ENCODE measurements at regions not wholly inside any gene's neighbourhood (a gene's known extent, or its start where the extent isn't known, plus 50 kb on each side); places are given as distances from the start of the nearest gene placed in this dataset.

GRCh38 chr15:53354874-53355273, 404.6 kb downstream of the WDR72 start:
- no peak overlapping the region for H3K27ac Mint-ChIP-seq
- H3K9me3 Mint-ChIP-seq: peaks cover 36% of the 10 kb centered on the region
- TF ChIP-seq, protein P1, sequence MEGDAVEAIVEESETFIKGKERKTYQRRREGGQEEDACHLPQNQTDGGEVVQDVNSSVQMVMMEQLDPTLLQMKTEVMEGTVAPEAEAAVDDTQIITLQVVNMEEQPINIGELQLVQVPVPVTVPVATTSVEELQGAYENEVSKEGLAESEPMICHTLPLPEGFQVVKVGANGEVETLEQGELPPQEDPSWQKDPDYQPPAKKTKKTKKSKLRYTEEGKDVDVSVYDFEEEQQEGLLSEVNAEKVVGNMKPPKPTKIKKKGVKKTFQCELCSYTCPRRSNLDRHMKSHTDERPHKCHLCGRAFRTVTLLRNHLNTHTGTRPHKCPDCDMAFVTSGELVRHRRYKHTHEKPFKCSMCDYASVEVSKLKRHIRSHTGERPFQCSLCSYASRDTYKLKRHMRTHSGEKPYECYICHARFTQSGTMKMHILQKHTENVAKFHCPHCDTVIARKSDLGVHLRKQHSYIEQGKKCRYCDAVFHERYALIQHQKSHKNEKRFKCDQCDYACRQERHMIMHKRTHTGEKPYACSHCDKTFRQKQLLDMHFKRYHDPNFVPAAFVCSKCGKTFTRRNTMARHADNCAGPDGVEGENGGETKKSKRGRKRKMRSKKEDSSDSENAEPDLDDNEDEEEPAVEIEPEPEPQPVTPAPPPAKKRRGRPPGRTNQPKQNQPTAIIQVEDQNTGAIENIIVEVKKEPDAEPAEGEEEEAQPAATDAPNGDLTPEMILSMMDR (IDR thresholded peaks at IDR 0.05): no peak
- H3K4me1 Mint-ChIP-seq (ENCODE audit: low read depth): no peaks in the 10 kb centered on the region
- H3K4me3 Mint-ChIP-seq: no peak overlapping the region
- H3K27me3 Mint-ChIP-seq (ENCODE audit: insufficient read depth): no peaks in the 10 kb centered on the region; the same call in 1 of the 2 replicates
- H3K36me3 Mint-ChIP-seq (ENCODE audit: low read depth): peaks cover 5% of the 10 kb centered on the region; the same call in 1 of the 2 replicates
- no peak for DNase-seq

DNA sequence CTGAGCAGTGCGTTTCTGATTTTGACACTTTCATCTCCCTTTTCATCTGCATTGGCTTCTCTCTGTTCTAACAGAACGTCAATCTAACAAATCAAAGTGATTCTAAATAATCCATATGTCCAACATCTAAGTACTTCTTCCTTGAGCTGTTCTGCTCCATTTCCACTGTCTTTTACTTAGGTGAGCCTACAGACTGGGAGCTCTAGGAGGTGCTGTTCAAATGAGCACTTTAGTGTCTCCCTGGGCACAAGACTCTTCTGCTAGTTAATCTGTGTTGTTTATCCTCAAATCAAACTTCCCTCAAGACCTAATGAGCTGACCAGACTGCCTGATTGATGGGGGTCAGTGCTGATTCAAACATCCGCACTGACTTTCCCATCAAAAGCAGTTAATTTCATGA, 408.1 kb downstream of the WDR72 start:
- H3K36me3 Mint-ChIP-seq (ENCODE audit: low read depth): no peaks in the 10 kb centered on the region
- DNase-seq: no peak
- no peaks in the 10 kb centered on the region for H3K4me1 Mint-ChIP-seq (ENCODE audit: low read depth)
- no peaks in the 10 kb centered on the region for H3K27me3 Mint-ChIP-seq (ENCODE audit: insufficient read depth)
- H3K9me3 Mint-ChIP-seq: peaks cover 42% of the 10 kb centered on the region
- H3K27ac Mint-ChIP-seq: no peak overlapping the region
- H3K4me3 Mint-ChIP-seq: no peak overlapping the region
- TF ChIP-seq, protein P1 (IDR thresholded peaks at IDR 0.05): no peak

DNA sequence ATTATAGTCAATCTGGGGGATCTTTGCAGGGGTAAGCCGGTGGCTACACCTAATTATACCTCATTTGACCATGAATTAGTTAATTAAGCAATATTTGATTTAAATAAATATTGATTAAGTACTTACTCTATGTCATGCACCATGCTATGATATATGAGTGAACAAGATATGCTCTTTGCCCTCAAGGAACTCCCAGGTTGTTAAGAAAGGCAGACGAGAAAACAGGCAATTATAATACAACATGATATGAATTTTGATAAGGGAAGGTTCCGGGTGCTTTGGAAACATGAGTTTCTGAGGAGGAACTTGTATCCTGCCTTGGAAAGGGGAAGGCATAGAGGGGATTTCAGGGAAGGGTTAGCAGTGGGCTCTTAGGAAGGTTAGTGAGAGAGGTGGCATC, 412.9 kb downstream of the WDR72 start:
- Mint-ChIP-seq H3K27me3 (ENCODE audit: insufficient read depth) (no peaks in the 10 kb centered on the region), H3K4me3 (no peak overlapping the region), H3K9me3 (peaks cover 43% of the 10 kb centered on the region), H3K4me1 (ENCODE audit: low read depth) (no peaks in the 10 kb centered on the region), H3K27ac (no peak overlapping the region), H3K36me3 (ENCODE audit: low read depth) (no peaks in the 10 kb centered on the region)
- DNase-seq: no peak
- TF ChIP-seq, protein P1 (IDR thresholded peaks at IDR 0.05): no peak

DNA sequence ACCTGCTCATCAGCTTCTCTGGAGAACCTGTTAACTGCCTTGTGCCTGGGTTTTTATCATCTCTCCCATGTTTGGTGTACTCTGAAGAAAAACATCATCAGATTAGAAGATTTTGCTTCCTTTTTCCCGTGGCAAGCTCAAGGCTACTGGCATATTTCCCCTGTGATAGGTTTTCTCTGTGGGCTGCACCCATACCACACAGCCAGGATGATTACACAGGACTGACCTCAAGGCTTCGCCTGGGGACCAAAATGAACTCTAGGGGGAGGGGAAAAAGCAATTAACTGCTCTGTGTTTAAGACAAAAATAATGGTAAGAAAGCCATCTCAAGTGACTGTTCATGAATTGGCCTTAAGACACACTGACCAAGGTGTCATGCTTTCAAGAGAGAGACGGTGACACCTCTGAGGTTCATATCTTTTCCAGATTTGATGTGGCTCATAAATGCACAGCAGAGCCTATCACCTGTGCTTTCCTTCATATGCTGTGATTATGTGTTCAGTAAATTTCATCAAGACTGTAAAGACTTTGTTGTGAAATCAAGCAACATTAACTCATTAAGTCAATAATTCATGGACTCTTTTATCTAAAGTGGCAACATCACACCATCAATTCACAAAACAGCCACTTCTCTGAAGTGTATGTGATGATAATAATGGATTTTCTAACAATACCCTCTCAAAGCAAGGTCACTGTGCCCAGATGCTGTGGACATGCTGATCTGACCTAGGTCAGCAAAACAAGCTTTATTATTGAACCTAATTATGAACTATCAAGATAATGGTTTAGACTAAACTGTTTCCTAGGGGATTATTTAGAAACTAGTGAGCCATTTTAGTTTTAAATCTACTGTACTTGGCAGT, 427.9 kb downstream of the WDR72 start:
- DNase-seq: no peak
- TF ChIP-seq, protein P1 (IDR thresholded peaks at IDR 0.05): no peak
- Mint-ChIP-seq H3K36me3 (ENCODE audit: low read depth) (no peaks in the 10 kb centered on the region; the same call in 1 of the 2 replicates), H3K4me3 (no peak overlapping the region), H3K4me1 (ENCODE audit: low read depth) (no peaks in the 10 kb centered on the region), H3K27me3 (ENCODE audit: insufficient read depth) (no peaks in the 10 kb centered on the region), H3K9me3 (peaks cover 33% of the 10 kb centered on the region), H3K27ac (no peak overlapping the region)

DNA sequence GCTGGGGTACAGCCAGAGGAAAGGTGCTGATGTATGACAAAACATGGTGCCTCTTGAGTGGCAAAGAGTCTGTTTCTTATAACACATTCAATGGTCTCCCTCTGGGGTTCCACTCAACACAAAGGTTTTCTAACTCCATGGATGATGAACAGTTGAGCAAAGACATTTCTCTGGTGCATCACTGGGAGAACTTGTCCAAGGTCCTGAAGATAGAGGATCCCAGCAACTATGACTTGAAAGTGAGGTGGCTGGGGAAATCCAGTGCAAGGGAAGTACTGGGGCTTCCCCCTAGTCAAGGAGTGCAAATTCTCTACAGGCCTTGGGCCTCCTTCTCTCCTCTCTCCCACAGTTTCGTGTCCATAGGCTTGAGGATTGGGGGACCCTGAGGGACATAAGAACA, 431.1 kb downstream of the WDR72 start:
- H3K27ac Mint-ChIP-seq: no peak overlapping the region
- H3K4me3 Mint-ChIP-seq: no peak overlapping the region
- H3K27me3 Mint-ChIP-seq (ENCODE audit: insufficient read depth): no peaks in the 10 kb centered on the region
- no peaks in the 10 kb centered on the region; the same call in 1 of the 2 replicates for H3K36me3 Mint-ChIP-seq (ENCODE audit: low read depth)
- no peaks in the 10 kb centered on the region for H3K4me1 Mint-ChIP-seq (ENCODE audit: low read depth)
- TF ChIP-seq, protein P1 (IDR thresholded peaks at IDR 0.05): no peak
- H3K9me3 Mint-ChIP-seq: peaks cover 31% of the 10 kb centered on the region
- no peak for DNase-seq
